ENCODE measurements at regions not wholly inside any gene's neighbourhood (a gene's known extent, or its start where the extent isn't known, plus 50 kb on each side); places are given as distances from the start of the nearest gene placed in this dataset.

- Histone ChIP-seq H3K27me3 (no peaks in the 10 kb centered on the region), H3K27ac (no peak overlapping the region), H3K9me3 (peaks cover 0 to 11% (median 0%) of the 10 kb centered on the region in 12 donors), H3K4me3 (no peak overlapping the region), H3K36me3 (no peaks in the 10 kb centered on the region), H3K4me1 (peaks cover 0 to 5% (median 0%) of the 10 kb centered on the region in 12 donors)
- 83 to 92% (median 87%) methylated on average over 8 of the region's 8 CpGs for WGBS, 4 donors
- ATAC-seq (no peak), DNase-seq (no peak)
- intact Hi-C loops (cut with DNase I): no loop called here
- TF ChIP-seq CTCF (IDR thresholded peaks at IDR 0.05): no peak
- no peak for TF ChIP-seq POLR2A (IDR thresholded peaks at IDR 0.05)
These were observed 1330.6 kb downstream of the DSC3 start for GRCh38 chr18:29711932-29712331.

- no peak overlapping the region for H3K27ac ChIP-seq
- no peak overlapping the region for H3K4me3 ChIP-seq
- ATAC-seq: no peak
- 83 to 95% (median 89%) methylated on average over 1 of the region's 1 CpG for WGBS, 4 donors
- intact Hi-C loops (cut with DNase I): no loop called here
- H3K4me1 ChIP-seq: no peaks in the 10 kb centered on the region
- DNase-seq: no peak
- TF ChIP-seq POLR2A (IDR thresholded peaks at IDR 0.05) (no peak), CTCF (IDR thresholded peaks at IDR 0.05) (no peak)
- H3K36me3 ChIP-seq: no peaks in the 10 kb centered on the region
- no peaks in the 10 kb centered on the region for H3K9me3 ChIP-seq
- no peaks in the 10 kb centered on the region for H3K27me3 ChIP-seq
These were observed 1349.2 kb downstream of the DSC3 start for GRCh38 chr18:29693334-29693733.

DNA sequence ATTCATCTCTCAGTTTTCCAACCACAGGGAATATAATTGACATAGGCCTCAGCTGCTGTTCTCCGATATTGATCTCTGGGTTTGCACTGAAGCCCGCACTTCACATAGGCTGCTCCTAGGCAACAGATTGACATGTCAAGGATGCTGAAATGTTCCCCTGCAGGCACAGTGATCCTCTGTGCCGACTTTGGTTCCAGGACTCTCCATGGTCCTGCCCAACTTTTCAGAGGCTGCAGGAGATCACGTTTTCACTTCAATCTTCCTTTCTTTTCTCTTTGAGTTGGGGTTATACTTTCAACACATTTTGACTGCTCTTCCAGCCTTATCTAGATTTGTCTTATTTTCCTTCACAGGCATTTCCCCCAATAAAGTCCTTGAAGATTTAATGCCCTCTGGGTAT is 1361.0 kb downstream of the DSC3 start:
- Histone ChIP-seq H3K9me3 (peaks cover 0 to 18% (median 2%) of the 10 kb centered on the region in 12 donors), H3K27ac (no peak overlapping the region), H3K27me3 (no peaks in the 10 kb centered on the region), H3K36me3 (no peaks in the 10 kb centered on the region), H3K4me1 (no peaks in the 10 kb centered on the region), H3K4me3 (no peak overlapping the region)
- TF ChIP-seq POLR2A (IDR thresholded peaks at IDR 0.05) (no peak), CTCF (IDR thresholded peaks at IDR 0.05) (no peak)
- DNase-seq: no peak
- 78 to 82% (median 80%) methylated on average over 4 of the region's 4 CpGs for WGBS, 4 donors
- intact Hi-C loops (cut with DNase I): no loop called here
- ATAC-seq: no peak

DNA sequence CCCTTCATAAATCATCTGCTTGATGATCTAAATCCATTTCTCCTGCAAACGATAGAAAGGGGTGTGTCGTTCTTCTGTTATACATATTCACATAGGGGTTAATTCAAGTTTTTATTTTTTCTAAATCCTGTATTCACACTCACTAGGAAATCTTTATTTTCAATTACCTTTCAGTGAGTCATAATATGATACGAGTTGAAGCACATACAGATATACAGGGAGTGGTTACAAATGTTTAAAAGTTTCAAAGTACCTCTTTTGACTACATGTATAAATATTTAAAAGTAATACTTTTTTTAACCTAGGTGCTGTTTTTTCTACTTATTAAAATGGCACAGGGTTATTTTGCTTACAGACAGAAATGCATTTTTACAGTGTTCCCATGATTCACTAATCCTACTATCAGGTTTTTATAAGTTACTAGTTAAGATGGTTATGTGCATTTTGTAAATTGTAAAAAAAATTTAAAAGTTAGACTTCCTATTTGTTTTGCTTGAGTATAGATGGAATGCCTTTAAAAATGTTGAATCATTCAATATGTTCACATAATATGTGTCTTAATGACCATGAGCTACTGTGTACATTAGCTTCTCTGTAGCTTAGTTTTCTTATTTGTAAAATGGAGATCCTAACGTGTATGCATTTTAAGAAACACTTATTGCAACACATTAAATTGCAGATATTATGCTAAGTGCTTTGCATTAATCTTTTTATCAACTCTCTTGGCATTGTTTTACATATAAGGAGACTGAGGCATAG is 1378.1 kb downstream of the DSC3 start:
- Histone ChIP-seq H3K9me3 (peaks cover 0 to 8% (median 0%) of the 10 kb centered on the region in 12 donors), H3K4me1 (peaks cover 0 to 2% (median 0%) of the 10 kb centered on the region in 12 donors), H3K27ac (no peak overlapping the region), H3K4me3 (no peak overlapping the region), H3K36me3 (no peaks in the 10 kb centered on the region), H3K27me3 (no peaks in the 10 kb centered on the region)
- TF ChIP-seq POLR2A (IDR thresholded peaks at IDR 0.05) (no peak), CTCF (IDR thresholded peaks at IDR 0.05) (no peak)
- DNase-seq (no peak), ATAC-seq (no peak)
- WGBS, 4 donors: 29 to 45% (median 31%) methylated on average over 4 of the region's 4 CpGs
- intact Hi-C loops (cut with DNase I): loop anchor here in 1 of 10 donors (5.0 kb wide), 1 partner anchor 47 kb away; no protein-coding TSS in a partner anchor

All from heart left ventricle (tissue), 16 donors.